Neural cell (in vitro differentiated cells): ENCODE measurements at regions not wholly inside any gene's neighbourhood (a gene's known extent, or its start where the extent isn't known, plus 50 kb on each side); places are given as distances from the start of the nearest gene placed in this dataset.

Source experiments
- EP300 ChIP-seq: fragments of 450-650 bp; conservative IDR thresholded peaks from 2 replicates; pipeline ENCODE4 v1.6.1; 2014; ENCODE audit warnings: antibody characterized with exemption, mild to moderate bottlenecking, moderate library complexity; ENCODE audit not compliant: poor library complexity, severe bottlenecking
- EZH2 ChIP-seq: fragments of 200-600, 300-800 bp; shearing (Covaris generic), sonication (generic); IDR thresholded peaks from 2 replicates; pipeline ENCODE4 v1.6.1; 2014; ENCODE audit warnings: antibody characterized with exemption, low read length, borderline replicate concordance, mild to moderate bottlenecking; ENCODE audit not compliant: insufficient read depth, poor library complexity, severe bottlenecking
- MXI1 ChIP-seq: fragments of 450-650 bp; conservative IDR thresholded peaks from 2 replicates; pipeline ENCODE4 v1.6.1; 2014; ENCODE audit warnings: antibody characterized with exemption, mild to moderate bottlenecking; ENCODE audit not compliant: poor library complexity, severe bottlenecking
- POLR2AphosphoS5 ChIP-seq: IDR thresholded peaks from 2 replicates; pipeline ENCODE4 v1.6.1; 2012
- TF ChIP-seq, protein P1 (sequence below): fragments of 450-650 bp; IDR thresholded peaks from 2 replicates; pipeline ENCODE4 v1.5.1; 2014; ENCODE audit warnings: antibody characterized with exemption, mild to moderate bottlenecking, moderate library complexity; ENCODE audit not compliant: poor library complexity, severe bottlenecking

- TF ChIP-seq, protein P1, sequence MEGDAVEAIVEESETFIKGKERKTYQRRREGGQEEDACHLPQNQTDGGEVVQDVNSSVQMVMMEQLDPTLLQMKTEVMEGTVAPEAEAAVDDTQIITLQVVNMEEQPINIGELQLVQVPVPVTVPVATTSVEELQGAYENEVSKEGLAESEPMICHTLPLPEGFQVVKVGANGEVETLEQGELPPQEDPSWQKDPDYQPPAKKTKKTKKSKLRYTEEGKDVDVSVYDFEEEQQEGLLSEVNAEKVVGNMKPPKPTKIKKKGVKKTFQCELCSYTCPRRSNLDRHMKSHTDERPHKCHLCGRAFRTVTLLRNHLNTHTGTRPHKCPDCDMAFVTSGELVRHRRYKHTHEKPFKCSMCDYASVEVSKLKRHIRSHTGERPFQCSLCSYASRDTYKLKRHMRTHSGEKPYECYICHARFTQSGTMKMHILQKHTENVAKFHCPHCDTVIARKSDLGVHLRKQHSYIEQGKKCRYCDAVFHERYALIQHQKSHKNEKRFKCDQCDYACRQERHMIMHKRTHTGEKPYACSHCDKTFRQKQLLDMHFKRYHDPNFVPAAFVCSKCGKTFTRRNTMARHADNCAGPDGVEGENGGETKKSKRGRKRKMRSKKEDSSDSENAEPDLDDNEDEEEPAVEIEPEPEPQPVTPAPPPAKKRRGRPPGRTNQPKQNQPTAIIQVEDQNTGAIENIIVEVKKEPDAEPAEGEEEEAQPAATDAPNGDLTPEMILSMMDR = no peak
- TF ChIP-seq EP300 (no peak), EZH2 (no peak), MXI1 (no peak), POLR2AphosphoS5 (no peak)
Observed at GRCh38 chr6:40914005-40914404, 125.0 kb downstream of the UNC5CL start.
